Neural crest cell (in vitro differentiated cells): ENCODE measurements at regions not wholly inside any gene's neighbourhood (a gene's known extent, or its start where the extent isn't known, plus 50 kb on each side); places are given as distances from the start of the nearest gene placed in this dataset.
"Not testable (repeated sequence)": the region's sequence is repeated elsewhere in the genome, so short reads cannot be mapped to it uniquely, and the experiment has no call there.

Experiments
- DNase-seq: peaks from one replicate; pipeline ENCODE4 v3.0.0; 2021; ENCODE audit warnings: low read depth, mixed read lengths, low spot score
- H3K27ac Mint-ChIP-seq: one replicate; pipeline ENCODE4 v1.8.0; 2021; ENCODE audit warnings: mild to moderate bottlenecking, mixed read lengths; ENCODE audit not compliant: unreplicated experiment
- H3K27me3 Mint-ChIP-seq: 2 replicates; pipeline ENCODE4 v1.8.0; 2021; ENCODE audit warnings: low read depth, mild to moderate bottlenecking, mixed read lengths
- H3K36me3 Mint-ChIP-seq: 2 replicates; pipeline ENCODE4 v1.8.0; 2021; ENCODE audit warnings: low read depth, mild to moderate bottlenecking, mixed read lengths
- H3K4me1 Mint-ChIP-seq: 2 replicates; pipeline ENCODE4 v1.8.0; 2021; ENCODE audit warnings: mixed read lengths
- H3K4me3 Mint-ChIP-seq: one replicate; pipeline ENCODE4 v1.8.0; 2021; ENCODE audit warnings: mild to moderate bottlenecking, mixed read lengths
- H3K9me3 Mint-ChIP-seq: 2 replicates; pipeline ENCODE4 v1.8.0; 2021; ENCODE audit warnings: mixed read lengths
- CTCF ChIP-seq: fragments of 200-600 bp; sonication (generic); conservative IDR thresholded peaks from 2 replicates; pipeline ENCODE4 v1.5.0; 2021; ENCODE audit warnings: antibody characterized with exemption, mild to moderate bottlenecking

- TF ChIP-seq CTCF, result no peak
These were observed 57.2 kb downstream of the BMP15 start for GRCh38 chrX:50967736-50968135.

GRCh38 chrX:50968871-50969635, 58.5 kb downstream of the BMP15 start:
- not testable (repeated sequence) for H3K27ac Mint-ChIP-seq, H3K4me3 Mint-ChIP-seq, H3K27me3 Mint-ChIP-seq, H3K4me1 Mint-ChIP-seq, DNase-seq, H3K36me3 Mint-ChIP-seq, H3K9me3 Mint-ChIP-seq

More at GRCh38 chrX:50967736-50968135, 57.2 kb downstream of the BMP15 start:
- H3K27ac Mint-ChIP-seq, result no peak overlapping the region
- no peak for DNase-seq
- no peak overlapping the region for H3K4me3 Mint-ChIP-seq
- H3K36me3 Mint-ChIP-seq, result no peaks in the 10 kb centered on the region
- H3K27me3 Mint-ChIP-seq, result no peaks in the 10 kb centered on the region
- H3K4me1 Mint-ChIP-seq, result no peaks in the 10 kb centered on the region
- peaks cover 6% of the 10 kb centered on the region for H3K9me3 Mint-ChIP-seq

GRCh38 chrX:50971395-50971794, 60.9 kb downstream of the BMP15 start:
- no peaks in the 10 kb centered on the region for H3K36me3 Mint-ChIP-seq
- H3K27me3 Mint-ChIP-seq, result no peaks in the 10 kb centered on the region
- H3K4me3 Mint-ChIP-seq, result no peak overlapping the region
- H3K9me3 Mint-ChIP-seq, result peaks cover 3% of the 10 kb centered on the region
- no peak for DNase-seq
- no peak for TF ChIP-seq CTCF
- H3K4me1 Mint-ChIP-seq, result no peaks in the 10 kb centered on the region
- H3K27ac Mint-ChIP-seq, result no peak overlapping the region

- no peaks in the 10 kb centered on the region for H3K27me3 Mint-ChIP-seq
- H3K4me3 Mint-ChIP-seq, result no peak overlapping the region
- no peaks in the 10 kb centered on the region for H3K4me1 Mint-ChIP-seq
- DNase-seq, result no peak
- H3K9me3 Mint-ChIP-seq, result no peaks in the 10 kb centered on the region
- TF ChIP-seq CTCF, result no peak
- H3K36me3 Mint-ChIP-seq, result no peaks in the 10 kb centered on the region
- no peak overlapping the region for H3K27ac Mint-ChIP-seq
These were observed 62.7 kb downstream of the BMP15 start for GRCh38 chrX:50973199-50973598.

GRCh38 chrX:50978920-50979682, 68.6 kb downstream of the BMP15 start:
- H3K9me3 Mint-ChIP-seq, result no peaks in the 10 kb centered on the region
- DNase-seq, result no peak
- no peak for TF ChIP-seq CTCF
- H3K36me3 Mint-ChIP-seq, result no peaks in the 10 kb centered on the region
- H3K27ac Mint-ChIP-seq, result no peak overlapping the region
- no peaks in the 10 kb centered on the region for H3K4me1 Mint-ChIP-seq
- no peak overlapping the region for H3K4me3 Mint-ChIP-seq
- no peaks in the 10 kb centered on the region for H3K27me3 Mint-ChIP-seq

- DNase-seq, result no peak
- no peak overlapping the region for H3K27ac Mint-ChIP-seq
- no peaks in the 10 kb centered on the region for H3K9me3 Mint-ChIP-seq
- peaks cover 3% of the 10 kb centered on the region for H3K27me3 Mint-ChIP-seq
- no peak overlapping the region for H3K4me3 Mint-ChIP-seq
- H3K36me3 Mint-ChIP-seq, result no peaks in the 10 kb centered on the region
- TF ChIP-seq CTCF, result no peak
- H3K4me1 Mint-ChIP-seq, result no peaks in the 10 kb centered on the region
These were observed 69.7 kb downstream of the BMP15 start for GRCh38 chrX:50980251-50980650.
